Amygdala (tissue), 56 donors: ENCODE measurements at regions not wholly inside any gene's neighbourhood (a gene's known extent, or its start where the extent isn't known, plus 50 kb on each side); places are given as distances from the start of the nearest gene placed in this dataset.
"Not testable (repeated sequence)": the region's sequence is repeated elsewhere in the genome, so short reads cannot be mapped to it uniquely, and the experiment has no call there.

Experiments
- DNase-seq, 56 donors: peaks; one replicate each; lab custom pipeline; 2025; lab: John Stamatoyannopoulos, UW

DNA sequence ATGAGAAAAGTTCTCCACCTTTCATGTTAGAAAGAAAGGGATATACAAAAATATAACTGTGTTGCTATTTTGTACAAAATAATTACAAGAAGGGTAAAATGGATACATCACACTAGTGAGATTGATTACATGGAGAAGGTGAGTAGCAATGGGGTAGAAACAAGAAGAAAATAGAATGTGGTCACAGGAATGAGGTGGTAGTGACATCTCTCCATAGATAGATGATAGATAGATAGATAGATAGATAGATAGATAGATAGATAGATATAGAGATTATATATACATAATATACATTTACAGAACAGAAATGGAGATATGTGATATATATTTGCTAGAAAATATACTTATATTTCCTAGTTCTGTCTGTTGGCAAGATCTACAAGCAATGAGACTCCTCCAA is 95.3 kb upstream of the RGPD4 start:
- DNase-seq, result no peak

DNA sequence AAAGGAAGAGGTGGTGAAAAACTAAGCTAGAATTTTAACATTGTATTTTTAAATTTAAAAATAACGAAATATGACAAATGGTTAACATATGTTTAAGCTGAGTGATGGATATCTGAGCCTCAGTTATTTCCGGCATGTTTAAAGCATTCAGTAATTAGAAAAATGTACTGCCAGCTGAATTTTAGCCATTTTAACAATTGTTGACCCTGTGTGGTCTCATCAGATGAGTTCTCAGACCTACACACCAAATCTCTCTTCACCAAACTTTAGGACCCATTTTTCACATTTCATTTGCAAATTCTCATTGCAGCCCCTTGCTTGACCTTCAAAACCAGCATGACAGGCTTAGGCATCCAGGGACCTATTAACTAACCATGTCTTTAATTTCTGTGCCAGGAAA is 91.5 kb upstream of the RGPD4 start:
- no peak for DNase-seq

DNA sequence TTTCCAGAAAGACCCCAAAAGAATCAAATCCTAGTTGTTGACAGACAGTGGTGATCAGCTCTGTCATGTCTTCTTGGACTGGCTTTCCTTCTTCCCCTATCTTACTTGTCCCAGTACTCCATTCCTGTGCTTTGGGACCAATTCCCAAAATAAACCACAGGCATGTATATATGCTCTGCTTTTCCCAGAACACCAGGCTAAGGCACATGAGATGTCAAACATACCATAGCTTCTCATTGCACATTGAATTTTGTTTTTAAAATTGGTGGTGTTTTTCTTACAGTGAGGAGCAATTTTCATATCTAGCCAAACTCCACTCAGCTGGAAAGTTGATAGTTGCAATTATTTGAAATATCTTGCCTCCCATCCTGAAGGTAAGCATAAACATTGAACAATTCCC is 88.9 kb upstream of the RGPD4 start:
- DNase-seq, result no peak

DNA sequence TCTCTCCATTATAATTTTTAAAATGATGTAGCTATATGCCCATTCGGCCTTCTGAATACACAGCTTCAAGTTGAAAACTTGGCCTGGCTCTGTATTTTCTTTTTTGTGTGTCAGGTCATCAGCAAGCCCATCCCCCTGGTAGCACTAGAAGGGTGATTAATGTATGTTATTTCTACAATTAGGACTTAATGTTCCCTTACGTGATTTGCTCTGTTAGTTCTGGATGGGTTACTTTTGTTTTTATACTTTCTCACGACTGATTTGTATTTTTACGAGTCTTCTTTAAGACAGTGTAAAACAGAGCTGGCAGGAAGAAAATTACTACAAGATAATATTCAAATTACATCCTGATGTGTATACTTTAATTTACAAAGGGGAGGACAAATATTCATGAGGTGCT is 88.4 kb upstream of the RGPD4 start:
- no peak for DNase-seq

DNA sequence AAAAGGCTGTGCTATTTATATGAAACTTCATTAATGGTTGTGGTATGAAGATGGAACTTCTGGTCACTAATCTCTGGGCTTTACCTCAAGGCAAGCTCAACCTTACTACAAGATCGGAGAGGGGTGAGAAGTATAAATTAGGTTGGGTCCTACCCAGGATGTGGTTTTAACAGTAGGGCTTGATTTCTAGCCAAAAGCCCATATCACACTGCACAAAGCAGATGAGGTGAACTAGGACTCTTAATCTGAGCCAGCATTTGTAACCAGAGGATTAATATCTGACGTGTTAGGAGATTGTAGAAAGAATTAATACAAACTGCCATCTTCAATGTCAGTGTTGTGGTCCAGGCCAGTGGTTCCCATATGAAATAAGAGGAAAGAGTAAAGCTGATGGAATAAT is 86.4 kb upstream of the RGPD4 start:
- no peak for DNase-seq

DNA sequence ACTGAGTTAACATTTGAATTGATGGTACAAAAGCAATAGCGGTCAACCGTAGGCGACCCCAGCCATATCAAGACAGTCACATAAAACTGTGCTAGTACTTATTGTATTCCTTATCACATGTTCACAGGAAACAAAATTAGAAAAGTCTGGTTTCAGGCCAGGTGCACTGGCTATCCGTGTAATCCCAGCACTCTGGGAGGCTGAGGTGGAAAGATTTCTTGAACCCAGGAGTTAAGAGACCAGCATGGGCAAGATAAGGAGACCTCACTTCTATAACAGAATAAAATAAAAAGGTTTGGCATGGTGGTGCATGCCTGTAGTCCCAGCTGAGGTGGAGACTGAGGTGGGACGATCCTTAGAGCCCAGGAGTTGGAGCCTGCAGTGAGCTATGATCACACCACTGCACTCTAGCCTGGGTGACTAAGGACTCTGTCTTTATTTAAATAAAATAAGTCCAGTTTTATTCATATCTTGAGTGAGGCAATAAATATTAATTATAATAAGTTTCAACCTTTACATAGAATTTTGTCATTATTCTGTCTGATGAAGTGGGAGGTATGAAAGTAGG is 84.1 kb upstream of the RGPD4 start:
- no peak for DNase-seq

DNA sequence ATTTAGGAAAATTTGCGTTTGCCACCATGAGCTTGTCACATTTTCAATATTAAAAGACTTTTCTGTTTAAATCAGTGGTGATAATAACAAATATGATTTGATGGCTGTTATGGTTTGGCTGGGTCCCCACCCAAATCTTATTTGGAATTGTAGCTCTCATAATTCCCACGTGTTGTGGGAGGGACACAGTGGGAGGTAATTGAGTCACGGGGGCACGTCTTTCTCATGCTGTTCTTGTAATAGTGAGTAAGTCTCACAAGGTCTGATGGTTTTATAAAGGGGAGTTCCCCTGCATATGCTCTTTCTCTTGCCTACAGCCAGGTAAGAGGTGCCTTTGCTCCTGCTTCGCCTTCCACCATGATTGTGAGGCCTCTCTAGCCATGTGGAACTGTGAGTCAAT is 83.4 kb upstream of the RGPD4 start:
- DNase-seq, result no peak

DNA sequence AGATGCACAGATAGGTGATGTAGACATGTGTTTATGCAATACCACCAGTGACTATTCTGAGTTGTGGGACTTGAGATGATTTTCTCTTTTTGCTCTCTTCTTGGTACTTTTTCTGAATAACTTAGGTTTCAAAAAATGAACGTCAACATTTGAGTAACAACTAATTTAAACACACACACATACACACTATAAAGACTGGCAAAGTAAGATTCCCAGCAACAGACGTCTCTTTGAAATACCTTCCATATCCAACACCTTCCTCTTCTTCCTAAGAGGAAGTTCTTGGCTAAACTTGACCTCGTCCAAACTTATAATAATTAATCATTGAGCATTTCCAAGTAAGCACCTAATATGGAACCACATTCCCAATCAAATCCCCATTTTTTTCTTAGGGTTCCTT is 81.6 kb upstream of the RGPD4 start:
- DNase-seq, result no peak

DNA sequence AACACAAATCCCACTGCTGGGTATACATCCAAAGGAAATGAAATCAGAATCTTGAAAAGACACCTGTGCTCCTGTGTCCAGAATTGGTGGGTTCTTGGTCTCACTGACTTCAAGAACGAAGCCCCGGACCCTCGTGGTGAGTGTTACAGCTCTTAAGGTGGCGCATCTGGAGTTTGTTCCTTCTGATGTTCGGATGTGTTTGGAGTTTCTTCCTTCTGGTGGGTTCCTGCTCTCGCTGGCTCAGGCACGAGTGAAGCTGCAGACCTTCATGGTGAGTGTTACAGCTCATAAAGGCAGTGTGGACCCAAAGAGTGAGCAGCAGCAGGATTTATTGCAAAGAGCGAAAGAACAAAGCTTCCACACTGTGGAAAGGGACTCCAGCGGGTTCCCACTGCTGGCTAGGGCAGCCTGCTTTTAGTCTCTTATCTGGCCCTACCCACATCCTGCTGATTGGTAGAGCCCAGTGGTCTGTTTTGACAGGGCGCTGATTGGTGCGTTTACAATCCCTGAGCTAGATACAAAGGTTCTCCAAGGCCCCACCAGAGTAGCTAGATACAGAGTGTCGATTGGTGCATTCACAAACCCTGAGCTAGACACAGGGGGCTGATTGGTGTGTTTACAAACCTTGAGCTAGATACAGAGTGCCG is 80.0 kb upstream of the RGPD4 start:
- DNase-seq, result not testable (repeated sequence)

DNA sequence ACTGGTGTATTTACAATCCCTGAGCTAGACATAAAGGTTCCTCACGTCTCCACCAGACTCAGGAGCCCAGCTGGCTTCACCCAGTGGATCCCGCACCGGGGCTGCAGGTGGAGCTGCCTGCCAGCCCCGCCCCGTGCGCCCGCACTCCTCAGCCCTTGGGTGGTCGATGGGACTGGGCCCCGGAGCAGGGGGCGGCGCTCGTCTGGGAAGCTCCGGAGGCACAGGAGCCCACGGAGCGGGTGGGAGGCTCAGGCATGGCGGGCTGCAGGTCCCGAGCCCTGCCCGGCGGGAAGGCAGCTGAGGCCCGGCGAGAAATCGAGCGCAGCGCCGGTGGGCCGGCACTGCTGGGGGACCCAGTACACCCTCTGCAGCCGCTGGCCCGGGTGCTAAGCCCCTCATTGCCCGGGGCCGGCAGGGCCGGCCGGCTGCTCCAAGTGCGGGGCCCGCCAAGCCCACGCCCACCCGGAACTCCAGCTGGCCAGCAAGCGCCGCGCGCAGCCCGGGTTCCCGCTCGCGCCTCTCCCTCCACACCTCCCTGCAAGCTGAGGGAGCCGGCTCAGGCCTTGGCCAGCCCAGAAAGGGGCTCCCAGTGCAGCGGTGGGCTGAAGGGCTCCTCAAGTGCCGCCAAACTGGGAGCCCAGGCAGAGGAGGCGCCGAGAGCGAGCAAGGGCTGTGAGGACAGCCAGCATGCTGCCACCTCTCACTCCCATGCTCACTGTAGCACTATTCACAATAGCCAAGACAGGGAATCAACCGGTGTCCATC is 79.3 kb upstream of the RGPD4 start:
- not testable (repeated sequence) for DNase-seq

DNA sequence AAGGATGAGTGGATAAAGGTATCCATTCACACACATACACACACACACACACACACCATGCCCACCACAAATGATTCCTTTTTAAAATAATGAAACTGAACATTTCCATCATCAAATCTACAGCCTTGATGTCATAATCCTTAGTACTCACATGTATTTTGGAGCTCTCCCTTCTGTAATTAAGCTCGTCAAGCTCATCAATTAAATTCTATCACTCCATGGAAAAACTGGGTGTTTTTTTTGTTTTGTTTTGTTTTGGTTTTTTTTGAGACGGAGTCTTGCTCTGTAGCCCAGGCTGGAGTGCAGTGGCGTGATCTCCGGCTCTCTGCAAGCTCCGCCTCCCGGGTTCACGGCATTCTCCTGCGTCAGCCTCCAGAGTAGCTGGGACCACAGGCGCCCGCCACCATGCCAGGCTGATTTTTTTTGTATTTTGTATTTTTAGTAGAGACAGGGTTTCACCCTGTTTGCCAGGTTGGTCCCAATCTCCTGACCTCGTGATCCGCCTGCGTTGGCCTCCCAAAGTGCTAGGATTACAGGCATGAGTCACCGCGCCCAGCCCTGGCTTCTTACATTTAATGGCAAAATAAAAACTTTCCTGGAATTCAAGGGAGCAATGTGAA is 78.6 kb upstream of the RGPD4 start:
- DNase-seq, result no peak

DNA sequence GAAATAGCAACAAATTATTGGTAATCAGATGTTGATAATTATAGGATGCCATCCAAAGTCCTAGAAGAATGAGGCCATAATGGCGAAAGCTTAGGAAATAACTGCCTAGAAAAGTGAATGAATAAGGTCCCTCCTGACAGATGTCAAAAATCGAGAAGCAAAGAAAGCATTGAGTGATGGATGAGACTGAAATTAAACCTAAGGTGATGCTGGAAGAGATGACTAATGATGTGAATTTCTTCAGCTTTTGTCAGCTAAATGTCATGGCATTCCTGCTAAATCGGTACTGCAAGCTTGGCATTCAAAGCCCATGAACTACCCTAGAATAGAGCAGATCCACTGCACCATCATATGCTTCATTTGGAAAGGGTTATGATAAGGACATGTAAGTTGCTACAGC is 74.8 kb upstream of the RGPD4 start:
- no peak for DNase-seq

DNA sequence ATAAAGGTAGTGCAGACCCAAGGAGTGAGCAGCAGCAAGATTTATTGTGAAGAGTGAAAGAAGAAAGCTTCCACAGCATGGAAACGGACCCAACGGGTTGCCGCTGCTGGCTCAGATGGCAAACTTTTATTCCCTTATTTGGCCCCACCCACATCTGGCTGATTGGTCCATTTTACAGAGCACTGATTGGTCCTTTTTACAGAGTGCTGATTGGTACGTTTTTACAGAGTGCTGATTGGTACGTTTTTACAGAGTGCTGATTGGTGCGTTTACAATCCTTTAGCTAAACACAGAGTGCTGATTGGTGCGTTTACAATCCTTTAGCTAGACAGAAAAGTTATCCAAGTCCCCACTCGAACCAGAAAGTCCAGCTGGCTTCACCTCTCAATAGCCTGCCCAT is 72.9 kb upstream of the RGPD4 start:
- DNase-seq, result not testable (repeated sequence)

DNA sequence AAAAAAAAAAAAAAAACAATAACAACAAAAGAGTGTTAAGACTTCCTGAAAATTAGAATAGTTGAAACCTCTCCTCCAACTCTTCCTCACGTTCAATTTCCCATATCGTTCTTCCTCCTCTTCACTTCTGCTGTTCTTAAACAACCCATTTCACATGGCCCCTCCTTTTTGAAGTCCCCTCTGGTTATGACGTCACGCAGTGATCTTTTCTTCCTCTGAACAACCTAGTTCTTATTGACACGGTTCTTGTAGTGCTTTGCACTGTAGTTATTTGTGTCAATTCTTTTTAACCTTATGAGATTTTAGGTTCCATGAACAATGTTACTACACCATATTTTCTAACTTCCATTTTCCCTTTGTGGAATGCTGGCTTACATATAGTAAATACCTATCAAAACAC is 69.5 kb upstream of the RGPD4 start:
- no peak for DNase-seq

DNA sequence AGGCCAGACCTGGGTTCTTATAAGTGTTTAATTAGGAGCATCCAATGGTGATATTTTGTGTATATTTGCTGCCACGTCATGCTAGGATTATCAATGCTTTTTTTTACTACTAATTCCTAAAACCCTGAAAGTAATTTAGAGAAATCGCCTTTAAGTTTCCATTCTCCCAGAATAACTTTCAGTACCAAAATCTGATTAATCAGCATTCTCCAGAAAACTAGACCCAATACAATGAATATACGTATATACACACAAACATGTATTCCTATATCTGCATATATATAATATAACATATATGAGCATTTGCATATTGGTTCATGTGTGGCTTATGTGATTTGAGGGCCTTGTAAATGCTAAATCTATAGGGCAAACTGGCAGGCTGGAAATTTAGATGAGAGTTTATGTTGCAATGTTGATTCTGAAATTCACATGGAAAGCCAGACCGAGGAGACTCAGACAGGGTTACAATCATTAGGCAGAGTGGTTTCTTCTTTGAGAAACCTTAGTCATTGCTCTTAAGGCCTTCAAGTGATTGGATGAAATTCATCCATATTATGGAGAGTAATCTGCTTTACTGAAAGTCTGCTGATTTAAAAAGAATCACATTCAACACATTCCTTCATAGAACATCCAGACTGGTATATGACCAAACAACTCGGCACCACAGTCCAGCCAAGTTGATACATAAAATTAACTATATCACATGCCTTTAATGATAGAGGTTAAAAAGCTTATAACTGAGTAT is 65.9 kb upstream of the RGPD4 start:
- no peak for DNase-seq

DNA sequence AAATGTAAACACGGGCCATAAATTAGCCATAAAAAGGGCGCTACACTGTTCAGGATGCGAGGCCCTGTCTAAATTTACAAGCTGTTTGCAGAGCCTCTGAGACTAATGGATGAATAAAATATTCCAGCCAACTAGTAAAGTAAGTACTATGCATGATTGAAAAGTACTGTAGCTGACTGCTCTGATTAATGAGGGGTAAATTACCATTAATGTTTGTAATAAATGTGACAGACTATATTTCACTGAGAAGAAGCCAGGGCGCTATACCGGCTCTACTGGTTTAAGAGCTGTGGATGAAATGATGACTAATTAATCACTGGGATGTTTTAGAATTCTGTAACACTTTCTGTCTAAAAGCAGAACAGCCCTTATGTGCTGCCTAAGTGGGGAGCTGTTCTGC is 54.3 kb upstream of the RGPD4 start:
- DNase-seq, result no peak

DNA sequence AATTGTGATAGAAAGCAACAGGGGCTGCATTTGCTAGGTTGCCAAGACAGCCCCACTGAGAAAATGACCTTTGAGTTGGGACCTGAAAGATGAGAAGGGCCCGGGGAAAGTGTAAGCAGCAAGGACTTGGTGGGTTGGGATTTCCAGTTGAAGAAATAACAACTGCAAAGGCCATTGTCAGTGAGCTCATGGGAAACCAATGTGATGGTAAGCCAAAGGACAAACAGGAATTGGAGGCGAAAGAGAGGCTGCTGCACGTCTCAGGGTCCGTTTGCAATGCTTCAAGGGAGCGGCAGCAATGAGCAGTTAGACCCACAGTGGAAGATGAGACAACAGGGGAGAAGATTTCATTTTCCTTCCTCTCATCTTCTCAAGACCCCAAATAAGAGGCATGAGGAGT is 51.5 kb upstream of the RGPD4 start:
- no peak for DNase-seq

DNA sequence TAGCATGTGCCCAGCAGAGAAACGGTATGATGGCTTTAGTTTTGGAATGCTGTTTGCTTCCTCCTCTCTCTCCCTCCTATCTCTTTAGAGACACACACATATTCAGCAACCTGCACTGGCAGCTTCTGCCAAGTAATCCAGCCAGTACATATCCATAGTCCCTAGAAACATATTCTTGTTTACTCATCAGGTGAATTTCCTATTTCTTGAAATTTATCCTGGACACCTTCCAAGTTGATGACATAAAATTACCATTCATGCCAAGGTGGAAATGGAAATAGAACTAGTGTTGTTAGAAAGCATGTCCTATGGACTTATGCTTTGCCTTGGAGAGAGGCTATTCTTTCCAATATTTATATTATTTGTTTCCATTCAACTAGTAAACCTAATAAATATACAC is 50.9 kb upstream of the RGPD4 start:
- DNase-seq, result no peak

DNA sequence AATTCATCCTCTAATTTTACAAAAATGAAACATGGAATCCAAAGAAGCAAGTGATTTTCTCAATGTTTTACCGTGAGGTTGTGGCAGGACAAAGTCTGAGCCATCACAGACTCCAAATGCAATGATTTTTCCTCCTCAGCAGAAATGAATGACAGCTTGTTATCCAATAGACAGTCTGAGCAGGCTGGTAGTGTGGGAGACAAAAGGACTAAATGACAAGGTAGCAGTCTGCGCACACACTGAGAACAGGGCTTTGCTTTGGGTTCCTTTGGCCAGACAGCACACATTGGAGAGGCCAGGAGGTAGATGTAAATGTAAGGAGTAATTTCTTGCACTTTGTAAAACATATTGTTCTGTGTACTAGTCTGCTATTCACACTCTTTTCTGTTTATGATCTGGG is 50.3 kb upstream of the RGPD4 start:
- DNase-seq, result no peak
